ENCODE measurements at regions not wholly inside any gene's neighbourhood (a gene's known extent, or its start where the extent isn't known, plus 50 kb on each side); places are given as distances from the start of the nearest gene placed in this dataset.
"Not testable (repeated sequence)": the region's sequence is repeated elsewhere in the genome, so short reads cannot be mapped to it uniquely, and the experiment has no call there.

DNA sequence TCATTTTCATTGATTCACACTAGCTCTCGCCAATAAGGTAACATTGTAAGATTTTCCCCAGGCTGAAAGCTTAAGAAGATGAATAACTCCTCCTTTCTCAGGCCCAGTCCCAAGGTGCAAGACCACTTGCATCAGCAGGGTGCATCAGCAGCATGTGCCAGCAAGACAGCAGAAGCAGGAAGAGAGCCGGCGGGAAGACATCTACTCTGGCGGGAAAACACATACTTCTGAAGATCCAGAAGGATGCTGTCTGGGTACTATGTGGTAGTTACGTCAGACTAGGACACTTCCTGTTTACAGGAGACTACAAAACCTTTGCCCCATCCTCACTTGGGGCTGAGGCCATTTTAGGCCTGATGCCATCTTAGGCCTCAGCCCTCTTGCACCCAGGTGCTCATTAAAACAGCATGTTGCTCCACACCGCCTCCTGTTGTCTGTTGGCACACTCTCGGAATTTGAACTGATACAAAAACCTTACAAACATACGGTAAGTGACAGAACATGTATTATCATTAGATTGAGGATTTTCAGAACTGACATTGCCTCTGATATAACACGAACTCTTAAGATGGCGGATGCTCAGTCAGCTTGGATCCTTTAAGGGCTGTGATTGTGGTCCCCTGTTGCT lies 886.5 kb upstream of the EPHA5 start:
- DNase-seq (ENCODE audit: low read depth in 2 of 2) = no peak

DNA sequence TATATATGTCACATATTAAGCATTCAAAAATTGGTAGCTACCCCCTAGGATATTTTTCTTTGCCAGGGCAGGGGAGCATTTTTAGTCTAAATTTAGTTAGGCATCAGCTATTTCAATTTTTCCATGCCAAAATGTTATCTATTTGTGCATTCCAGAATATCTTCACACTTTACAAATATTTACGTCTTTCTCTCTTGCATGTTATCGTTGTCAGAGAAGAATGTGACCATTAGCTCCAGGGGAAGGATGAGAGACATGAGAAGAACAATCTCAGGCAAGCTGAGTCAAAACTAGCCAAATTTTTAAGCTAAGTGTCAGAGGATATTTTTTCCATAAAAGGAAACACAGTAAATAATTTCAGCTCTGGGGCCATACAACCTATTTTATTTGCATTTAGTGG lies 885.0 kb upstream of the EPHA5 start:
- no peak for DNase-seq (ENCODE audit: low read depth in 2 of 2)

DNA sequence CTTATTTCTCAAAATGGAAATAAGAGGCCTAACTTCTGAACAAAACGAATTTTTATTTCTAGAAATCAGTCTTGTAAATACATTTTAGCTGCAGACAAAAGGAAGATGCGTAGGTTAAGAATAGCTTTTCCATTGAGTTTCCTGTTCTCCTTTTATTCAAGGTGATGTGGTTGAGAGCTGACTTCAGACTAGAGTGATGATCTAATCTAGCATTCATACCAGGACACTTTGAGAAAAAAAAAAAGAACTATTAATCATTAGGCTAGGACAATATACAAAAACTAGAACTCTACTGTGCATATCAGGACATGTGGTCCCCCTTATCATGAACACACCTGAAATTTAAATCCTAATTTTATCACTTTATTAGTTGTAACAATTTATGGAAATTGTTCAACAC lies 884.5 kb upstream of the EPHA5 start:
- DNase-seq (ENCODE audit: low read depth in 2 of 2) = no peak

DNA sequence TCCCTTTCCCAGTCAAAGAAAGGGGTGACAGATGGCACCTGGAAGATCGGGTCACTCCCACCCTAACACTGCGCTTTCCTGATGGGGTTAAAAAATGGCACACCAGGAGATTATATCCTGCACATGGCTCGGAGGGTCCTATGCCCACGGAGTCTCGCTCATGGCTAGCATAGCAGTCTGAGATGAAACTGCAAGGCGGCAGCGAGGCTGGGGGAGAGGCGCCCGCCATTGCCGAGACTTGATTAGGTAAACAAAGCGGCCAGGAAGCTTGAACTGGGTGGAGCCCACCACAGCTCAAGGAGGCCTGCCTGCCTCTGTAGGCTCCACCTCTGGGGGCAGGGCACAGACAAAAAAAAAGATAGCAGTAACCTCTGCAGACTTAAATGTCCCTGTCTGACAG lies 875.0 kb upstream of the EPHA5 start:
- not testable (repeated sequence) for DNase-seq (ENCODE audit: low read depth in 2 of 2)

DNA sequence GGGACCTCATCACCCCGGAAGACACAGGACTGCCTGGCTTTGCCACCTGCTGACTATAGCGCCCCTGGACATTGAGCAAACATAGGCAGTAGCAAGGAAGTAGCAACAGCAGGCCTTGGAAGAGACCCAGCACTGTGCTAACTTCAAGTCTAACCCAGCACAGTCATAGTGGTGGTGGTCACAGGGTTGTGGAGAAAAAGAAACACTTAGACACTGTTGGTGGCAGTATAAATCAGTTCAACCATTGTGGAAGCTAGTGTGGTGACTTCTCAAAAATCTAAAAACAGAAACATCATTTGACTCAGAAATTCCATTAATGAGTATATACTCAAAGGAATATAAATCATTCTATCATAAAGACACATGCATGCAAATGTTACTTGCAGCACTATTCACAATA lies 874.0 kb upstream of the EPHA5 start:
- no peak for DNase-seq (ENCODE audit: low read depth in 2 of 2)

DNA sequence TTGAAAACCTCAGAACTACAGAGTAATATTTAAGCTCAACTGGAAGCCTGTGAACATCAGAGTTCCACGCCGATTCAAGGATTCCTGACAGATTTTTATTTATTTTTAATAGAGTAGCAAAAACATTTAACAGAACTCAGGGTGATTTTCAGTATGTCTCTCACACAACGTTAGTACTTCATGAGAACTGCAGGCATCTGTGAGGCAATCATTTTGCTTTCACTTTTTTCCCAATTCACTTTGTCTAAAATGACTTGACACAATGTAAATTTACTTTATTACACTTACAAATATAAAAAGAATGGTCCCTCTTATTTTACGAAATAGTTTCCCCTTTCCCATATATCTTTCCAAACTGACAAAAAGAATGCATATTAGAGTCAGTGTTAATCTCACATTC lies 869.5 kb upstream of the EPHA5 start:
- DNase-seq (ENCODE audit: low read depth in 2 of 2) = no peak

DNA sequence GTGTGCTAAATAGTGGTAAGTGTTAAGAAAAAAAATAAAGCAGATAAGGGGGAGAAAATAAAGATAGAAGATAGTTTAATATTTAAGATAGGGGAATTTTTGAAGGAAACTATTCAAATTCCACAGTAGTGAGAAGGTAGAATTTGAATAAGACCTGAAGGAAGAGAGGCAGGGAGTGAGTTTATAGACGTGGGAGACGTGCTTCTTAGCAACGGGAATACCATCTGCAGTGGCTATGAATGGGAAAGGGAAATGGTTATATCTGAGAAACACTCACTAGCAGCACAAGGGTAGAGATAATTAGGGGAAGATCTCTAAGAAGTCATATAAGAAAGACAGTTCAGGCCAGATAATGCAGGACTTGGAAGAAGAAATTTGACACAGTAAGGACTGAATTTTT lies 854.5 kb upstream of the EPHA5 start:
- DNase-seq (ENCODE audit: low read depth in 2 of 2) = no peak

DNA sequence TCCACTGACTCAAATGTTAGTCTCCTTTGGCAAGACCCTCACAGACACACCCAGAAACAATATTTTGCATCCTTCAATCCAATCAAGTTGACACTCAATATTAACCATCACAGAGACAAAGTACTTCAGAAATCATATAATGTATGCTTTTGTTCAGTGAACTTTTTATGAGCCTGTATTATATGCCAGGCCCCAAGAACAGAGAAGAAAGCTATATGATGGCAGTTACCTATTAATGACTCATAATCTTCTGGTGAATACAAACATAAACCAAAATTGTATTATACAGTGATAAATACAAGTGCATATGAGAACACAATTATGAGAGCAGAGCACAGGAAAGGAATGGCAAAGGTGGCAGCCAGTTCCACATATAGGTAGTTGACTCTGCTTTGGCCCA lies 852.0 kb upstream of the EPHA5 start:
- DNase-seq (ENCODE audit: low read depth in 2 of 2) = no peak

DNA sequence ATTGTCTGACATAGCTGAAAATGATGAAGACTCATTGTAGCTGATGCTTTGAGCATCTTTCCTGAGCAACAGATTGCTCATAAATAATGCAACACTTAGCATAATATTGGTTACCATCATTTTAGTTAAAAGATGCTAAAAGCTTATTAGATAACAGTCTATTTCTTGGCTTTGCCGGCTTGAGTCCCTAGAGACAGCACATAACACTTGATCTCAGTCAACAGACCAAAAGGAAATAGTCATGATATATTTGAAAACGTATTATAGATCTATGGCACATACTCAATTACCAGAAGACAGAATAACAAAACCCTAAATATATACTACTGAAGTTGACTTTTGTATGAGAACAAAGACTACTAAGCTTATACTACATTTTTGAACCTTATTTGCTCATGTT lies 846.7 kb upstream of the EPHA5 start:
- no peak for DNase-seq (ENCODE audit: low read depth in 2 of 2)

DNA sequence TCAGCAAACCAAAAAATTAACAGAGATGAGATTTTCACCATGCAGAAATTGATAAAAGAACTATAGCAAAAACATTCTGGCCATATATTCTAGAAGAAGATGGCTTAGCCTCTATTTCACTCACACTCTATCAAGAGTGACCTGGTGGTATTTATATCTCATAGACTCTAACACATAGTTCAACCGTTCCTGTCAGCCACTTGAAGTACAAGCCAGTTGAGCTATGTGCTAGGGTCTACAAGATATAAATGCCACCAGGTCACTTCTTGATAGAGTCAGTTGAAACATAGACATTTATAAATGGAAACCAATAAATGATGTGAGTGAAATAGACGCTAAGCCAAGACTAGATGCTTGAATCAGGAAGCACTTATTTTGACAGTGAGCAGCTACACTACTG lies 836.7 kb upstream of the EPHA5 start:
- no peak for DNase-seq (ENCODE audit: low read depth in 2 of 2)

DNA sequence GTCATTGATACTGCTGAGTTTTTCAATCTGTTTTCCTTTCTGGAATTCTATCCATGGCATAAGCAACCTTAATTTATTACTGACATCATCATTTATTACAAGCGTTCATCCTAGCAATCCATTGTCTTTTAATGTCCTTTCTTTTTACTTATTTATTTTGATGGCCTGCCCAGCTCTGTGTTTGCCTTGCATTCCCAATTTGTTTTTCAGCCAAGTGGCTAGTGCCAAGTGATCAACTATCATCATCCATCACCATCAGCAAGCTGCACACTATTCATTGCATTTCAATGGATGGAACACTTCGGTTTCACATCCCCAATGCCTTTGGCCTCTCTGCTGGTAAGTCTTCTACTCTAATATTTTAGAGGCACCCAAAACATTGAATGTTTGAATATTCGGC lies 831.7 kb upstream of the EPHA5 start:
- DNase-seq (ENCODE audit: low read depth in 2 of 2) = no peak

DNA sequence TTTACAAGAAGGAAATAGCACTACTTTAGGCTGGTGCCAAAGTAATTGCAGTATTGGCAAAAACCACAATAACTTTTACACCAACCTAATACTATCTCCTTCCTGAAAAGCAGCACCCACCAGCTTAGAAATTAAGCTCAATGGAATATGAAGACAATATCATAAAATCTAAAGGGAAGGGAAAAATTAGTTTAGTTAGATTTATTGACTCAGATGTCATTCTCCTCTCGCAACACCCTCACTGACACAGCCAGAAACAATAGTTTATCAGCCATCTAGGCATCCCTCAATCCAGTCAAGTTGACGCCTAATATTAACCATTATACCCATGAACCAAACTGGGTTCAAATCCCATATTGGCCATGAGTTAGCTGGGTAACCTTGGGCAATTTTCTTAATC lies 820.4 kb upstream of the EPHA5 start:
- no peak for DNase-seq (ENCODE audit: low read depth in 2 of 2)

DNA sequence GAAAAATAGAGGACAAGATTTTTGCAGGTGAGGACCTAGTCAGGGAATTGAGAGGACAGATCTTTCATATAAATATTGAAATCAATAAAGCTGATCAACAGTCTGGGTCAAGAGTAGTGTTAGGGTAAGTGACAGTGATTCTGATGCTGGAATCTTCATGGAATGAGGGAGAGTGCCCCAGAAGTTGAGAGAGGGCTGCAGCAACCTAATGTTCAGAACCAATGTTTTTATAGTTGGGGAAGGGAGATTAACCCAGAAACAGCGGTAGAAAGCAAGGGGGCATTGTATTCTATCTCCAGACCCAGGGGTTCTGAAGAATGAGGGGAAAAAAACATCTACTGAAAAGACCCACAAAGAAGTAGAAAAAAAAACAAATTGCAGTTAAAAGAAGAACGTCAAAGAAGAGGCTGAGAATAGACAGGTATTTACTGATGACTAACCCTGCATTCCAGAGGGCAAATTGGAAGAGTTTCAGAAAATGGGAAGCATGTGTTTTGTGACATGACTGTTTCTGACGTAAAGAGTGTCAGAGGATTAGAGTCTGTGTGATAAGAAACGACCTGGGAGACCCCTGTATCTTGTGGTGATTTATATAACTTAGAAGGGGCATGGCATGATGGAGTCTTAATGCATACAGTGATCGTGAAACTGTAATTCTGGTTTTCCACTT lies 819.6 kb upstream of the EPHA5 start:
- DNase-seq (ENCODE audit: low read depth in 2 of 2) = no peak

DNA sequence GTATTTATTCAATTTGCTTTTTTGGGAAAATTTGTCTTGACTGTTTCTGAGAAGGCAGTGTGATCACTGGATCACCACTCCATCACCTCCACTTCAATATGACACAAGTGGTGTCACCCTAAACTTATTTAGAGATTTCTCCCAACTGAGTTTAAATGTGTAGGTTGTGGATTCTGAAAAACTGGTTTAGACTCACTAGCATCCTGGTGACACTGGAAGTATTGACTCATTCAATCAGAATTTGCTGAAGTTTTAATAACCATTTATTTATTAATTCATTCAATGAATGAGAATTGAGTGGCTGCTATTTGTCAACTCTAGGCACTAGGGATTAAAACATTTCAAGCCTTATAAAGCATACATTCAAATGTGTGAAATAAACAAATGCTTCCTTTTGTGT lies 819.1 kb upstream of the EPHA5 start:
- no peak for DNase-seq (ENCODE audit: low read depth in 2 of 2)

DNA sequence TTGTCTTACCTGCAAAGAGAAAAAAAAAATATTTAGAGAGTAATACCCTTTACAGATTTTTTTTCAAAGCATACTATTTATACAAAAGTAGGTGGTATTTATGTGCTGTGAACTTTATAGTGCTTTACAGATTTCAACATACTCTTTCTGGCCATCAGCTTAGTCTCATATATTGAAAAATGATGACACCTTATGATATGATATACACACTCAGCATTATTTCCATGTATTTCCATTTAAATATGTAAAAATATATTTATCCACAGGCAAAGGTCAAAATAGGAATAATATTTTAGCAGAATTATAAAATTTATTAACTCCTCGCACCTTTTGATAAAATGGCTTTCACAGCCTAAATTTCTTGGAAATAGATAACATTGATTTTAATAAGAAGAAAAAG lies 815.8 kb upstream of the EPHA5 start:
- DNase-seq (ENCODE audit: low read depth in 2 of 2) = no peak

DNA sequence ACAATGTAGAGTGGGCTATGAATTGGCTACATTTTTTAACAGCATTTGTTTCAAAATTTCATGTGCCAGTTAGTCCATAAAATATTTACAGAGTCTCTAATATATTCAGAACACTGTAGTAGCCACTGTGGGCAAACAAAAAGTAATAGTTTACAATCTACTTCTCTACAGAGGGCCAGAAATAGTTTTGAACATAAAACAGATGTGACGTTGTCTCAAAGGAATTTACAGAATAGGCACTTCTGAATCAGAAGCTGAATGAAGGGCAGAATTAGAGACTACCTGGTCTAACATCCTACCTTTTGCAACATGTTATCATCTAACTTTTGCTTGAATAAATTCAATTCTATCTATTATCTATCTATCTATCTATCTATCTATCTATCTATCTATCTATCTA lies 811.9 kb upstream of the EPHA5 start:
- DNase-seq (ENCODE audit: low read depth in 2 of 2) = no peak

DNA sequence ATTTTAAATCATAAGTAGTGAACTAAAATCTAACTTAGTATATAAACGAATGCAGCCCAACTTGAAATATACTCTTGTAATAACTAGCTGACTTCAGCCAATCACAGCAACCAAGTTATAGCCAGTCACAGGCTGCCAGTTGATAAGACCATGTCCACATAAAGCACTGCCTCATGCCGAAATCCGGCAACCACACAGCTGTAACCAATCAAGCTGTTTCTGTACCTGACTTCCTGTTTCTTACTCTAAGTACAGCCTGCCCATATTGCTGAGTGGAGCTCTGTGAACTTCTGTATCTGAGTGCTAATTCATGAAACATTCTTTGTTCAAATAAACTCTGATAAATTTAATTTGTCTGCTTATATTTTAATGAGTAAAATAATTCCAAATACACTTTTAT lies 805.3 kb upstream of the EPHA5 start:
- DNase-seq (ENCODE audit: low read depth in 2 of 2) = no peak

DNA sequence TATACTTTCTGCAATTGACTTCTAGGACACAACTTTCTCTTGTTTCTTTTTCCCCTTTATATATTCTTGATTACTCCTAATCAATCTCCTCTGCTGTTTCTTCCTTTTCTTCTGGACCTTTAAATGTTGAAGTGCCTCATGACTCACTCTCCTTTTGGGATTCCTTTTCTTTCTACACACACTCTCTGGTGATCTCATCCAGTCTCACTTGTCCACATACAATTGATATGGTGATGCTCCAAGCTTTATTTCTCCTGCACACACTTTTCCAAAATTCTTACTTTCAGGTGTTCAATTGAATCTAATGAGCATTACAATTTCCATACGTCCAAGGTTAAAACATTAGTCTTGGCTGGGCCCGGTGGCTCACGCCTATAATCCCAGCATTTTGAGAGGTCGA lies 794.8 kb upstream of the EPHA5 start:
- no peak for DNase-seq (ENCODE audit: low read depth in 2 of 2)

DNA sequence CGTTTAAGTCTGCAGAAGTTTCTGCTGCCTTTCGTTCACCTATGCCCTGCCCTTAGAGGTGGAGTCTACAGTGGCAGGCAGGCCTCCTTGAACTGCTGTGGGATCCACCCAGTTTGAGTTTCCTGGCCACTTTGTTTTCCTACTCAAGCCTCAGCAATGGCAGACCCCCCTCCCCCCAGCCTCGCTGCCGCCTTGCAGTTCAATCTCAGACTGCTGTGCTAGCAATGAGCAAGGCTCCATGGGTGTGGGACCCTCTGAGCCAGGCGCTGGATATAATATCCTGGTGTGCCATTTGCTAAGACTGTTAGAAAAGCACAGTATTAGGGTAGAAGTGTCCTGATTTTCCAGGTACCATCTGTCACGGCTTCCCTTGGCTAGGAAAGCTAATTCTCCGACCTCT lies 792.6 kb upstream of the EPHA5 start:
- not testable (repeated sequence) for DNase-seq (ENCODE audit: low read depth in 2 of 2)

DNA sequence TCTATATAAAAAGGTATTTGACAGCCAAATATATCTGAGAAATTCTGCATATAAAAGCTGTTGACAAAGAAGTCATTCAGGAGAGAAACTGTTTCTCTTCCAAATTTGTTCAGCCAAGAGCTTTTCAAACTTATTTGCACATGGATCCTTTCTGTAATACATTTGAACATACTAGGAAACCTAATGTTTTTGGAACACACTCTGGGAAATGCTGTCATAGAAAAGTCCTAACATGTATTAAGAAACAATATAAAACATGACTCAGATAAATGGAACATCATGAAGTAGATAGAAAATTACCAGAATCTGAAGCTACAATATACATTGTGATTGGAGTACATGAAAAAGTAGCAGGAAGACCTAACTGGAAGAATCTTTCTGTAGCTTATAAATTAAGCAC lies 781.5 kb upstream of the EPHA5 start:
- DNase-seq (ENCODE audit: low read depth in 2 of 2) = no peak

DNA sequence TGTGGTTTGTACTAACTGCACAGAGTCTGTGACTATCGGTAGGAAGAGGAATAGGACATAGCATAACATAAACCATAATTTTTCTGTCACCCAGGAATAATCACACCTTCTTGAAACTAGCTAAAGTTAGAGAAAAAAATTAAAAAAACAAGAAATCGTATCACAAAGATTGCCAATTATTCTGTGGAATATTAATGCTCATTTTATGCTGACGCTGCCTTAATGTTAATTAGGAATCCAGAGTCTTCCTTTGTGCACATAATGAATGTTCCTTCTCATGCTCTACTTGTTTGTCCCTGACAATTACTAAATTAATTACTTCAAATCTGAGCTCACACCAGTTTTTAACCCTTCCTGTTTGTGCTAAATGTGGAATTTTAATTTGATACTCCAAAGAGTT lies 772.7 kb upstream of the EPHA5 start:
- DNase-seq (ENCODE audit: low read depth in 2 of 2) = no peak

DNA sequence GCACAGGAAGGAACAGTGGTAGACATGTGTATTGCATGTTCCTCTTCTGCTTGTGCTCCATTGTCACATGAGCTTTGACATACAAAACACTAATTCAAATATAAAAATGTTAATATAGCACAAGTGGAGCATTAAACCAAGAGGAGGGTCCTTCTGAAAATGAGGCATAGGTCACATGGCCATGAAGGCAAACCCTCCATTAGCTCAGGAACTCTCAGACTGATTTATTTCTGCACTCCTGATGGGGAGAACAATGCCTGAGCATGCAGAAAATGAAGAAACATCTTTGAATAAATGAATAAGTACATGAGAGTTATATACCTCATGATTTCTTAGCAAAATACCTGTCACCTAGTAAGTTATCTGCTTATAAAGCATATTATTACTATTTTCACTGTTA lies 769.2 kb upstream of the EPHA5 start:
- DNase-seq (ENCODE audit: low read depth in 2 of 2) = no peak

DNA sequence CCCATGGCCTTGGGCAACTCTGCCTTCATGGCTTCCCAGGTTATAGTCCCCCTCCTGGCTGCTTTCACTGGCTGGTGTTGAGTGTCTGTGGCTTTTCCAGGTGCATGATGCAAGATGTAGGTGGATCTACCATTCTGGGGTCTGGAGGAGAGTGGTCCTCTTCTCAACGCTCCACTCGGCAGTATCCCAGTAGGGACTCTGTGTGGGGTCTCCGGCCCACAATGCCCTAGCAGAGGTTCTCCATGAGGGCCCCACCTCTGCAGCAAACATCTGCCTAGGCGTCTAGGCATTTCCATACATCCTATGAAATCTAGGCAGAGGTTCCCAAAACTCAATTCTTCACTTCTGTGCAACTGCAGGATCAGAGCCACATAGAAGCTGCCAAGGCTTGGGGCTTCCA lies 763.4 kb upstream of the EPHA5 start:
- no peak for DNase-seq (ENCODE audit: low read depth in 2 of 2)

DNA sequence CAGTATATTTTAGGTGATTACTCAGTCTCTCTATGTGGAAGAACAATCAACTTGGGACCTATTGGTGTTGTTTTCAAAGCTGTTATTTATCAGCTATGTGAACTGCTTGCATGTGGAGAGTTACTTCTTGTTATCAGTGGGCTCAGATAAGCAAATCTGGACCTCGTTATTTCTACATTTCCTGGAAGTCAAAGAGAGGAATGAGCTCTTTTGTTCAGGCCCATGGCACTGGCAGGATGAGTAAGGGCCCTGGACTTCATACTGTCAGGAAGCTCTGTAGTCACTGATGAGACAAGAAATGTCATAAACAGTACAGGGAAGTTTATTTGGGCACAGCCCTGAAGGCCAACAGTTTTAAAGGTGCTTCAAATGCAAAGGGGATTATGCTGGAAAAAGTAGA lies 760.6 kb upstream of the EPHA5 start:
- no peak for DNase-seq (ENCODE audit: low read depth in 2 of 2)

All from stimulated activated CD8-positive, alpha-beta memory T cell treated with anti-CD3 and anti-CD28 coated beads, Interleukin-7, amount 100 ng/mL, for 1 hour (primary cell).